GM12872 (cell line): ENCODE measurements at regions not wholly inside any gene's neighbourhood (a gene's known extent, or its start where the extent isn't known, plus 50 kb on each side); places are given as distances from the start of the nearest gene placed in this dataset.

Experiments used
- TF ChIP-seq, protein P1 (sequence below): IDR thresholded peaks from 3 replicates; pipeline ENCODE4 v1.5.1; 2011; ENCODE audit warnings: low read depth, mild to moderate bottlenecking, low read length, moderate library complexity; ENCODE audit not compliant: insufficient read depth

DNA sequence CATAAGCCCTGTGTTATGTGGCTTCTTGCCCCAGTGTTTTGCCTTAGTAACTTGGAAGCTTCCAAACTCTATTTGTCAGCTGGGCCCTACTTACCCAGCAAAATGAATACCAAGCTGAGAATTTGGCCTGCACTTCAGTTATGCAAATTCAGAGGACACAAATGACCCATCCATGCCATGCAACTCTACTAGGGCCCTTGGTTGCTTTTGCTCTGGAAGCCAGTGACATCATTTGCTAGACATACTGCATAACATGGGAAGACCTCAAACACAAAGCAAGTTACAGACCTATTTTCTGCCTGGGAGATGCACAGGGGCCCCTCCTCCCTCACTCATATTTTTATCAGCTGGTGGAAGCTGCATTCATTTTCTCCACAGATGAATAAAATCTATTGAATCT, 90.2 kb upstream of the PPM1H start:
- TF ChIP-seq, protein P1, sequence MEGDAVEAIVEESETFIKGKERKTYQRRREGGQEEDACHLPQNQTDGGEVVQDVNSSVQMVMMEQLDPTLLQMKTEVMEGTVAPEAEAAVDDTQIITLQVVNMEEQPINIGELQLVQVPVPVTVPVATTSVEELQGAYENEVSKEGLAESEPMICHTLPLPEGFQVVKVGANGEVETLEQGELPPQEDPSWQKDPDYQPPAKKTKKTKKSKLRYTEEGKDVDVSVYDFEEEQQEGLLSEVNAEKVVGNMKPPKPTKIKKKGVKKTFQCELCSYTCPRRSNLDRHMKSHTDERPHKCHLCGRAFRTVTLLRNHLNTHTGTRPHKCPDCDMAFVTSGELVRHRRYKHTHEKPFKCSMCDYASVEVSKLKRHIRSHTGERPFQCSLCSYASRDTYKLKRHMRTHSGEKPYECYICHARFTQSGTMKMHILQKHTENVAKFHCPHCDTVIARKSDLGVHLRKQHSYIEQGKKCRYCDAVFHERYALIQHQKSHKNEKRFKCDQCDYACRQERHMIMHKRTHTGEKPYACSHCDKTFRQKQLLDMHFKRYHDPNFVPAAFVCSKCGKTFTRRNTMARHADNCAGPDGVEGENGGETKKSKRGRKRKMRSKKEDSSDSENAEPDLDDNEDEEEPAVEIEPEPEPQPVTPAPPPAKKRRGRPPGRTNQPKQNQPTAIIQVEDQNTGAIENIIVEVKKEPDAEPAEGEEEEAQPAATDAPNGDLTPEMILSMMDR, result no peak

DNA sequence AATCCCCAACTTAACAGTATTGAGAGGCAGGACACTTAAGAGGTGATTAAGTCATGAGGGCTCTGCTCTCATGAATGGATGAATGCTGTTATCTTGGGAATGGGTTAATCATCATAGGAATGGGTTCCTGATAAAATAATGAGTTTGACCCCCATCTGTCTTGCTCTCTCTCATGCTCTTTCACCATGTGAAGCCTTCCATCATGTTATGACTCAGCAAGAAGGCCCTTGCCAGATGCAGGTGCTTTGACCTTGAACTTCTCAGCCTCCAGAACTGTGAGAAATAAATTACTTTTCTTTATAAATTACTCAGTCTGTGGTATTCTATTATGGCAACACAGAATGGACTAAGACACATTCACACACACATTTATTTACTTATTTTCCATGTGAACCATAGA, 89.0 kb upstream of the PPM1H start:
- TF ChIP-seq, protein P1, result no peak

DNA sequence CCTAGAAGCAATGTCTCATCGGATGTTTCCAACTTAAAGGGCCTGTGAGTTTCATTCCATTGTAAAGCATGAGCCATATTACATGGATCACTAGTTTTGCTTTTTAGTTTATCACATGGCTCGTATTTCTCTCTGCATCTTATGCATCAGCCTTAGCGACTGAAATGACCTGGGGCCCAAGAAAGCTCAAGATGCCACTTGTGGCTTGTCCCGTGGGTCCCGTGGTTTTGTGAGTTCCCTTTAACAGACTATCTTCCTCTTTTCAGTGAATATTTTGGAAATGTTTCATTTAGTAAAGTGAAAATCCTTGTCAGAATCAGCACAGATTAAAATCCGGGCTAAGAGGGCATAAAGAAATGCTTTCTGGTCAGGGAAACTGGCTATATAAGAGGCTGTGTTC, 86.2 kb upstream of the PPM1H start:
- TF ChIP-seq, protein P1, result no peak

DNA sequence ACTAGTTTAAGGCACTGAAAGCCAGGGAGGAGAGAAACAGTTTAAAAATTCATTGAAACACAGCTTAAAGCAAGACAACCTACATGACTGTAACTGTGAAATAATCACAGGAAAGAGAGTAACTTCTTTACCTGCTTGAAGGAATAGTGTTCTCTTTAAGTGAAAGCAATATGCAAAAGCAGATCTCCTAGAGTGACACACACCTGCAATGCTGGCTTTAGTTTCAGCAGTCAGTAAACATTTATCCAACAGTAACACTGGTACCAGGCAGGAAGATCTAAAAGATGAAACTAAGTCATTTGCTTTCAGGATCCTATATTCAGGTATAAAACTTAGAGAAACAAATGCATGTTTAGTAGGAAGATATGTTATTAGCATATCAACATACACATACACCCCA, 85.3 kb upstream of the PPM1H start:
- TF ChIP-seq, protein P1, result no peak

DNA sequence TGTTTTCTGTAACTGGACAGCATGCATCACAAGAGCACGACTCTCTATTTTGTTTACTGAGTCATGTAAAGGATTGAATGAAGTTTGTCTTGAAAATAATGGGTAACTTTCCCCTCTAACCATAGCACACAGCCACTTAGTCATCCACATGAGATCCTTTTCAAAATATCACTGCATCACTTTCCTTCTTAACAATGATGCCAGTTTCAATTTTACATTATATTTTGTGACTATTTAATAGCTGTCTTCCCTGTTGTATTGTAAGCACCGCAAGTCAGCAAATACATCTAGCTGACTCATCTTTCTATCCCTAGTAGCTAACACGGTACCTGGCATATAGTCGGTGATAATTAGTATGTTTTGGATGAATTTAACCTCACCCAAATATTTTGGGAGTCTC, 83.3 kb upstream of the PPM1H start:
- TF ChIP-seq, protein P1, result no peak

DNA sequence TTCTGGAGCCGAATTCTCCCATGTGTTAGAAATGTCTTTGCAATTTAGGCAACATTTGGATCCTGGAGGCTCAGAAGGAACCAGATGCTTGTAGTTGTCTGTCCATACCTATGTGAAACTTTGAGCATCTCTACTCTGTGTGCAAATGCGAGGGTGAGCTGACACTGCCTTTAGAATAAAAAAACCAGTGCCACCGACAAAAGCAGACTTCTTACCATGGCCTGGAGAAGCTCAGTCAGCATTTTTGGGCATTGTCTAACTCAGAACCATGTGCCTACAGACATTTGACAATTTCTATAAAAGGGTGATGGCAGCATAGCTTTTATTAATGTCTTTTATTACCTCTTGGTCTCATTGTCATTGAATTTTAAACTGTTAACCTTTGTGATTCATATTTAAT, 78.4 kb upstream of the PPM1H start:
- TF ChIP-seq, protein P1, result no peak

DNA sequence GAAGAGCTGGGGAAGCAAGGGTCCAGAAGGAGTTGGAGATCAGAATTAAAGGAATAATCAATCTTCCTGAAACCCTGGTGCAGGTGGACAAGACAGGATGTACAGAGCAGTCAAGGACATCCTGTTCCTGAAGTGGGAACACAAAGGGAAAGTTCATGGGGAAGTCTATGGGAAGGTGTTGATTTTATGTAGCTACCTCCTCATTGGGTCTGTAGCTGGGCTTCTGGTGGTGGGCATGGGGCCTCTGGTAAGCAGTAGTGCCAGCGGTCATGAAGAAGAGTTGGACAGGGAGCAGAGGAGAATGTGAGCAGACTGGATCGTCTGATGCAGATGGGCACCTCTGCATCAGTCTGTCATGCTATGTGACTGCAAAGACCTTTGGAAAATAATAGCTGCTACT, 75.7 kb upstream of the PPM1H start:
- TF ChIP-seq, protein P1, result no peak

DNA sequence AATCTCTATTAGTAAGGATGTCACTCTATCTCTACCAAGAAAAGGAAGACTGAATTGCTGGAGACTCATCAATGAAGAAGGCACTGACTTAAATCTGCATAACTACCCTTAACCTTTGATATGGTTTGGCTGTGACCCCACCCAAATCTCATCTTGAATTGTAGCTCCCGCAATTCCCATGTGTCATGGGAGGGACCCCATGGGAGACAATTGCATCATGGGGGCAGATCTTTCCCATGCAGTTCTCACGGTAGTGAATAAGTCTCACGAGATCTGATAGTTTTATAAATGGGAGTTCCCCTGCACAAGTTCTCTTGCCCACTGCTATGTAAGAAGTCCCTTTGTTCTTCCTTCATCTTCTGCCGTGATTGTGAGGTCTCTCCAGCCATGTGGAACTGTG, 73.4 kb upstream of the PPM1H start:
- TF ChIP-seq, protein P1, result no peak
